Keratinocyte (primary cell): ENCODE measurements at regions not wholly inside any gene's neighbourhood (a gene's known extent, or its start where the extent isn't known, plus 50 kb on each side); places are given as distances from the start of the nearest gene placed in this dataset.

Experiments
- DNase-seq: peaks from one replicate; pipeline ENCODE4 v3.0.0-alpha.2; 2011; ENCODE audit warnings: low read depth, missing footprints, low spot score
- FAIRE-seq: peaks from 2 replicates; lab custom pipeline; 2011; peaks lifted over from hg19 to GRCh38; lab: Jason Lieb, UNC
- H2AFZ ChIP-seq: 2 replicates; pipeline ENCODE4 v1.6.0; 2012; ENCODE audit warnings: low read length, control low read depth, inconsistent platforms; ENCODE audit not compliant: control insufficient read depth
- H3K27ac ChIP-seq: 2 replicates; pipeline ENCODE4 v1.5.1; 2011; ENCODE audit warnings: low read length; ENCODE audit not compliant: control insufficient read depth, insufficient read depth
- H3K27me3 ChIP-seq: 3 replicates; pipeline ENCODE4 v1.6.0; 2011; ENCODE audit warnings: low read length; ENCODE audit not compliant: control insufficient read depth, insufficient read depth; ENCODE audit errors: extremely low read depth
- H3K36me3 ChIP-seq, 2 experiments: 2 replicates in 1 of 2; 3 replicates in 1 of 2; pipeline ENCODE4 v1.5.1; 2011; ENCODE audit warnings: low read length in 2 of 2, mild to moderate bottlenecking in 1 of 2; ENCODE audit not compliant: control insufficient read depth in 2 of 2, insufficient read depth in 2 of 2; ENCODE audit errors: extremely low read depth in 1 of 2
- H3K4me1 ChIP-seq: 3 replicates; pipeline ENCODE4 v1.5.1; 2011; ENCODE audit warnings: low read length; ENCODE audit not compliant: control insufficient read depth, insufficient read depth; ENCODE audit errors: extremely low read depth
- H3K4me2 ChIP-seq: 3 replicates; pipeline ENCODE4 v1.6.0; 2011; ENCODE audit warnings: low read depth, low read length; ENCODE audit not compliant: control insufficient read depth, insufficient read depth; ENCODE audit errors: extremely low read depth
- H3K4me3 ChIP-seq, 3 experiments: fragments of 200-600 bp in 1 of 3; sonication (generic) in 1 of 3; 2 replicates in 2 of 3; 3 replicates in 1 of 3; pipeline ENCODE4 v1.5.1; 2011 to 2016; ENCODE audit warnings: low read length in 3 of 3, mild to moderate bottlenecking in 3 of 3, control low read depth in 2 of 3, inconsistent platforms in 1 of 3, low read depth in 1 of 3, mixed read lengths in 1 of 3, mixed run types in 1 of 3, moderate library complexity in 1 of 3; ENCODE audit not compliant: control insufficient read depth in 2 of 3, insufficient read depth in 2 of 3; ENCODE audit errors: extremely low read depth in 1 of 3
- H3K79me2 ChIP-seq: 2 replicates; pipeline ENCODE4 v1.6.0; 2012; ENCODE audit warnings: low read length; ENCODE audit not compliant: control insufficient read depth, insufficient read depth
- H3K9ac ChIP-seq: 3 replicates; pipeline ENCODE4 v1.6.0; 2011; ENCODE audit warnings: low read length; ENCODE audit not compliant: control insufficient read depth, insufficient read depth; ENCODE audit errors: extremely low read depth
- H3K9me1 ChIP-seq: 3 replicates; pipeline ENCODE4 v1.6.0; 2011; ENCODE audit warnings: low read length; ENCODE audit not compliant: control insufficient read depth, insufficient read depth; ENCODE audit errors: extremely low read depth
- H3K9me3 ChIP-seq: 2 replicates; pipeline ENCODE4 v1.5.1; 2012; ENCODE audit warnings: low read depth, low read length; ENCODE audit not compliant: control insufficient read depth
- H4K20me1 ChIP-seq: 3 replicates; pipeline ENCODE4 v1.6.0; 2011; ENCODE audit warnings: low read length; ENCODE audit not compliant: control insufficient read depth, insufficient read depth; ENCODE audit errors: extremely low read depth
- EZH2 ChIP-seq: IDR thresholded peaks from one replicate; pipeline ENCODE4 v1.6.1; 2012; ENCODE audit warnings: inconsistent platforms, mild to moderate bottlenecking, low read length, moderate library complexity
- dilution Hi-C: fragments of 300-500 bp; cut with MboI; formaldehyde crosslinking; loops from one replicate; pipeline ENCODE4 v1.7.0; 2020; ENCODE audit warnings: low sequenced_read_pairs; ENCODE audit not compliant: extremely low pct_ligation_motif_present
- TF ChIP-seq, protein P1 (sequence below), 3 experiments: IDR thresholded peaks in 1 of 3; conservative IDR thresholded peaks in 1 of 3; optimal IDR thresholded peaks in 1 of 3; 2 replicates in 2 of 3; 3 replicates in 1 of 3; pipeline versions ENCODE3 to v1.5.1; 2011; ENCODE audit warnings: low read length in 3 of 3, mild to moderate bottlenecking in 3 of 3, moderate library complexity in 2 of 3, control low read depth in 1 of 3, inconsistent platforms in 1 of 3; ENCODE audit not compliant: insufficient read depth in 2 of 3; ENCODE audit errors: extremely low read depth in 1 of 3

DNA sequence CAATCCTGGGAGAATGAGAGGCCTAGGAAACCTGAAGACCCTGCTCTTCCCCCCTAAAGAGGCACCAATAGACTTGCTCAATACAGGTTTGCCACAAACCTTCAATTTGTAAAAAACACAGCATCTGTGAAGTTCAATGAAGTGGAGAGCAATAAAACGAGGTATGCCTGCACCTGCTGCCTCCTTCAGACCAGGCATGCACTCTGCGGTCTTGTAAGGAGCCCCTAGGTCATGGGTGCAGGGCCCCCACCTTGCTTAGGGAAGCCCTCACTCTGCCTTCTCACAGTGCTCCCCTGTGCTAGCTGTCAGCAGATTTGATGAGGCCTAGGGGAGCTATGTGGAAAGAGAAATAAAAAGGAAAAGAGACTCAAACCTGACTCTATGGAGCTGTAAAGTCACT lies 72.1 kb upstream of the GALNT10 start:
- no peak for FAIRE-seq
- no peaks in the 10 kb centered on the region for H3K9me3 ChIP-seq
- no peaks in the 10 kb centered on the region for H4K20me1 ChIP-seq
- H3K9me1 ChIP-seq, result no peaks in the 10 kb centered on the region
- dilution Hi-C loops, result no loop called here
- H3K4me1 ChIP-seq, result no peaks in the 10 kb centered on the region
- no peak overlapping the region for H3K27ac ChIP-seq
- H3K9ac ChIP-seq, result no peak overlapping the region
- no peak overlapping the region for H3K4me3 ChIP-seq
- no peaks in the 10 kb centered on the region for H3K79me2 ChIP-seq
- H2AFZ ChIP-seq, result no peak overlapping the region
- no peak overlapping the region for H3K4me2 ChIP-seq
- TF ChIP-seq, protein P1, sequence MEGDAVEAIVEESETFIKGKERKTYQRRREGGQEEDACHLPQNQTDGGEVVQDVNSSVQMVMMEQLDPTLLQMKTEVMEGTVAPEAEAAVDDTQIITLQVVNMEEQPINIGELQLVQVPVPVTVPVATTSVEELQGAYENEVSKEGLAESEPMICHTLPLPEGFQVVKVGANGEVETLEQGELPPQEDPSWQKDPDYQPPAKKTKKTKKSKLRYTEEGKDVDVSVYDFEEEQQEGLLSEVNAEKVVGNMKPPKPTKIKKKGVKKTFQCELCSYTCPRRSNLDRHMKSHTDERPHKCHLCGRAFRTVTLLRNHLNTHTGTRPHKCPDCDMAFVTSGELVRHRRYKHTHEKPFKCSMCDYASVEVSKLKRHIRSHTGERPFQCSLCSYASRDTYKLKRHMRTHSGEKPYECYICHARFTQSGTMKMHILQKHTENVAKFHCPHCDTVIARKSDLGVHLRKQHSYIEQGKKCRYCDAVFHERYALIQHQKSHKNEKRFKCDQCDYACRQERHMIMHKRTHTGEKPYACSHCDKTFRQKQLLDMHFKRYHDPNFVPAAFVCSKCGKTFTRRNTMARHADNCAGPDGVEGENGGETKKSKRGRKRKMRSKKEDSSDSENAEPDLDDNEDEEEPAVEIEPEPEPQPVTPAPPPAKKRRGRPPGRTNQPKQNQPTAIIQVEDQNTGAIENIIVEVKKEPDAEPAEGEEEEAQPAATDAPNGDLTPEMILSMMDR (optimal IDR thresholded peaks at IDR 0.05 in 1 of 3, IDR thresholded peaks at IDR 0.05 in 1 of 3, conservative IDR thresholded peaks at IDR 0.05 in 1 of 3; ENCODE audit: extremely low read depth in 1 of 3, insufficient read depth in 2 of 3, low read length in 3 of 3), result no peak
- no peak for TF ChIP-seq EZH2
- H3K36me3 ChIP-seq, result no peaks in the 10 kb centered on the region
- no peak for DNase-seq
- no peaks in the 10 kb centered on the region for H3K27me3 ChIP-seq

DNA sequence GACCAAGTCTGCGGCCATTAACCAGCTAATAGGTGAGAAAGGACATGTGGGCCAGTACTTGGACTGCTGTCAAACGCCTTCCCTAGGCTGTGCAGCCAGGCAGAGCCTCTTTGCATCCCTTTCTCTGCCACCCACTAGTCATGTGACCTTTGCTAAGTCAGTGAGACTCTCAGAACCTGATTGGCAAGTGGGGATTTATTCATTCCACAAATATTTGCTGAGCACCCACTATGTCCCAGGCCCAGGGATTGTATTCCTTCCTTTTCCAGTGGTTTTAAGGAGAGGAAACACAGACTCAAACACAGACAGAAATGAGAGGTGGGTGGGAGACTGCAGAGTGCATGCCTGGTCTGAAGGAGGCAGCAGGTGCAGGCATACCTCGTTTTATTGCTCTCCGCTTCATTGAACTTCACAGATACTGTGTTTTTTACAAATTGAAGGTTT lies 71.6 kb upstream of the GALNT10 start:
- Histone ChIP-seq H3K4me3 (no peak overlapping the region), H3K9me1 (no peaks in the 10 kb centered on the region), H3K27ac (no peak overlapping the region), H3K9ac (no peak overlapping the region), H3K9me3 (no peaks in the 10 kb centered on the region), H3K36me3 (no peaks in the 10 kb centered on the region), H3K4me2 (no peak overlapping the region), H2AFZ (no peak overlapping the region), H3K79me2 (no peaks in the 10 kb centered on the region), H4K20me1 (no peaks in the 10 kb centered on the region), H3K4me1 (no peaks in the 10 kb centered on the region), H3K27me3 (no peaks in the 10 kb centered on the region)
- no peak for TF ChIP-seq EZH2
- TF ChIP-seq, protein P1 (optimal IDR thresholded peaks at IDR 0.05 in 1 of 3, IDR thresholded peaks at IDR 0.05 in 1 of 3, conservative IDR thresholded peaks at IDR 0.05 in 1 of 3; ENCODE audit: extremely low read depth in 1 of 3, insufficient read depth in 2 of 3, low read length in 3 of 3), result no peak
- dilution Hi-C loops, result no loop called here
- DNase-seq, result no peak
- no peak for FAIRE-seq
